ENCODE measurements at regions not wholly inside any gene's neighbourhood (a gene's known extent, or its start where the extent isn't known, plus 50 kb on each side); places are given as distances from the start of the nearest gene placed in this dataset.

DNA sequence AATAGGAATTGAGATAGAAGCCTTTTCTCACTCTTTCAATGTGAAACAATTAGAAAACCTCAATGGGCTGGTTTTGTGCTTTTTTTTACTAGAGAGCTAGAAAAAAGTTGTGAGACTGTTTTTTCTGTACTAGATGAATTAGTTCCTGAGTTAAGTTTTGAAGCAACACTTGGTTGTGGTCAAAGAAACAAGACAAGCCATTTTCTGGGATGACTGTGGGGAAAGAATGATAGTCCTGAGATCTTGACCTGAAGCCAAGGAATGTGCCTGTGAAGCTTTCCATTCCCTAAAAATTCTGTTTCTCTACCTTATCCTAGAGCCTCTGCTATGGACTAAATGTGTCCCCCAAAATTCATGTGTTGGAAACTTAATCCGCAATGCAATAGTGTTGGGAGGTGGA is 157.8 kb upstream of the TLL1 start:
- Histone ChIP-seq H2BK20ac (ENCODE audit: low read depth, low read length, poor library complexity, severe bottlenecking) (no peak overlapping the region), H4K91ac (ENCODE audit: insufficient read length, low read depth, low read length) (no peak overlapping the region), H2BK15ac (ENCODE audit: low read depth, low read length) (no peak overlapping the region), H2BK120ac (ENCODE audit: low read depth, low read length, poor library complexity, severe bottlenecking) (no peak overlapping the region), H3K27ac (ENCODE audit: insufficient read length, low read depth, low read length) (no peak overlapping the region), H3K4me2 (ENCODE audit: insufficient read depth, insufficient read length, low read length) (no peak overlapping the region), H3K14ac (ENCODE audit: insufficient read depth, low read length) (no peak overlapping the region), H3K18ac (ENCODE audit: insufficient read length, low read depth, low read length) (no peak overlapping the region), H3K79me1 (ENCODE audit: insufficient read depth, low read depth, low read length, poor library complexity, severe bottlenecking) (no peaks in the 10 kb centered on the region), H3K4ac (ENCODE audit: low read depth, low read length) (no peak overlapping the region), H2AK5ac (ENCODE audit: insufficient read length, low read length) (no peak overlapping the region), H4K20me1 (ENCODE audit: control insufficient read depth, insufficient read depth, insufficient read length) (no peaks in the 10 kb centered on the region), H3K4me1 (ENCODE audit: insufficient read depth, low read length) (no peaks in the 10 kb centered on the region), H2AFZ (ENCODE audit: low read length) (no peak overlapping the region), H2BK5ac (ENCODE audit: insufficient read length, low read length) (no peak overlapping the region), H4K8ac (replicated peaks; ENCODE audit: insufficient read length, low read depth, low read length) (no peak overlapping the region), H3K9me3 (ENCODE audit: control insufficient read depth, low read depth, low read length) (no peaks in the 10 kb centered on the region), H3K9ac (ENCODE audit: extremely low read depth, insufficient read length, low read length) (no peak overlapping the region), H3K56ac (ENCODE audit: insufficient read length, low read depth, low read length) (no peak overlapping the region), H3T11ph (ENCODE audit: low read length) (no peak overlapping the region), H3K23me2 (ENCODE audit: insufficient read length, low read depth, low read length, poor library complexity, severe bottlenecking) (no peaks in the 10 kb centered on the region), H3K27me3 (ENCODE audit: insufficient read depth, low read length) (no peaks in the 10 kb centered on the region), H3K23ac (ENCODE audit: insufficient read length, low read depth, low read length) (no peak overlapping the region), H3K79me2 (ENCODE audit: insufficient read depth, low read length) (no peaks in the 10 kb centered on the region), H4K5ac (ENCODE audit: insufficient read length, low read depth, low read length) (no peak overlapping the region), H2BK12ac (ENCODE audit: insufficient read length, low read depth, low read length) (no peak overlapping the region)
- Mint-ChIP-seq H3K4me3 (no peak overlapping the region), H3K27ac (no peak overlapping the region), H3K9me3 (peaks cover 0 to 3% of the 10 kb centered on the region in 2 experiments; a peak in 3 of 5 replicates), H3K4me1 (peaks cover 2 to 5% of the 10 kb centered on the region in 2 experiments), H3K27me3 (ENCODE audit: low read depth) (no peaks in the 10 kb centered on the region), H3K36me3 (ENCODE audit: insufficient read depth in 1 of 3, low read depth in 3 of 3) (no peaks in the 10 kb centered on the region; a peak in 1 of 7 replicates)
- DNase-seq: no peak
- TF ChIP-seq, protein P1, sequence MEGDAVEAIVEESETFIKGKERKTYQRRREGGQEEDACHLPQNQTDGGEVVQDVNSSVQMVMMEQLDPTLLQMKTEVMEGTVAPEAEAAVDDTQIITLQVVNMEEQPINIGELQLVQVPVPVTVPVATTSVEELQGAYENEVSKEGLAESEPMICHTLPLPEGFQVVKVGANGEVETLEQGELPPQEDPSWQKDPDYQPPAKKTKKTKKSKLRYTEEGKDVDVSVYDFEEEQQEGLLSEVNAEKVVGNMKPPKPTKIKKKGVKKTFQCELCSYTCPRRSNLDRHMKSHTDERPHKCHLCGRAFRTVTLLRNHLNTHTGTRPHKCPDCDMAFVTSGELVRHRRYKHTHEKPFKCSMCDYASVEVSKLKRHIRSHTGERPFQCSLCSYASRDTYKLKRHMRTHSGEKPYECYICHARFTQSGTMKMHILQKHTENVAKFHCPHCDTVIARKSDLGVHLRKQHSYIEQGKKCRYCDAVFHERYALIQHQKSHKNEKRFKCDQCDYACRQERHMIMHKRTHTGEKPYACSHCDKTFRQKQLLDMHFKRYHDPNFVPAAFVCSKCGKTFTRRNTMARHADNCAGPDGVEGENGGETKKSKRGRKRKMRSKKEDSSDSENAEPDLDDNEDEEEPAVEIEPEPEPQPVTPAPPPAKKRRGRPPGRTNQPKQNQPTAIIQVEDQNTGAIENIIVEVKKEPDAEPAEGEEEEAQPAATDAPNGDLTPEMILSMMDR (conservative IDR thresholded peaks at IDR 0.05): no peak
- no CpG with 5 or more reads among the region's 1 CpG for WGBS (ENCODE audit: extremely low coverage, insufficient read length, low lambda C conversion rate)

Data from H9 (cell line).